Endothelial cell (in vitro differentiated cells): ENCODE measurements at regions not wholly inside any gene's neighbourhood (a gene's known extent, or its start where the extent isn't known, plus 50 kb on each side); places are given as distances from the start of the nearest gene placed in this dataset.
"Not testable (repeated sequence)": the region's sequence is repeated elsewhere in the genome, so short reads cannot be mapped to it uniquely, and the experiment has no call there.

Experiments used
- DNase-seq: peaks from one replicate; pipeline ENCODE4 v3.0.0; 2021; ENCODE audit warnings: low spot score
- H3K27ac Mint-ChIP-seq: one replicate; pipeline ENCODE4 v1.8.0; 2021; ENCODE audit warnings: mixed read lengths, inconsistent platforms; ENCODE audit not compliant: unreplicated experiment
- H3K27me3 Mint-ChIP-seq: one replicate; pipeline ENCODE4 v1.8.0; 2021; ENCODE audit warnings: mild to moderate bottlenecking, moderate library complexity, mixed read lengths, inconsistent platforms; ENCODE audit not compliant: unreplicated experiment
- H3K36me3 Mint-ChIP-seq: one replicate; pipeline ENCODE4 v1.8.0; 2021; ENCODE audit warnings: mild to moderate bottlenecking, low read depth, mixed read lengths, inconsistent platforms; ENCODE audit not compliant: unreplicated experiment
- H3K4me1 Mint-ChIP-seq: one replicate; pipeline ENCODE4 v1.8.0; 2021; ENCODE audit warnings: mild to moderate bottlenecking, mixed read lengths, inconsistent platforms; ENCODE audit not compliant: unreplicated experiment
- H3K4me3 Mint-ChIP-seq: one replicate; pipeline ENCODE4 v1.8.0; 2021; ENCODE audit warnings: mild to moderate bottlenecking, mixed read lengths, inconsistent platforms; ENCODE audit not compliant: unreplicated experiment
- H3K9me3 Mint-ChIP-seq: one replicate; pipeline ENCODE4 v1.8.0; 2021; ENCODE audit warnings: mixed read lengths, inconsistent platforms; ENCODE audit not compliant: unreplicated experiment
- TF ChIP-seq, protein P1 (sequence below): fragments of 200-600 bp; sonication (generic); IDR thresholded peaks from one replicate; pipeline ENCODE4 v1.5.0; 2021; ENCODE audit warnings: antibody characterized with exemption; ENCODE audit not compliant: unreplicated experiment

- peaks cover 2% of the 10 kb centered on the region for H3K27me3 Mint-ChIP-seq
- H3K27ac Mint-ChIP-seq: no peak overlapping the region
- TF ChIP-seq, protein P1, sequence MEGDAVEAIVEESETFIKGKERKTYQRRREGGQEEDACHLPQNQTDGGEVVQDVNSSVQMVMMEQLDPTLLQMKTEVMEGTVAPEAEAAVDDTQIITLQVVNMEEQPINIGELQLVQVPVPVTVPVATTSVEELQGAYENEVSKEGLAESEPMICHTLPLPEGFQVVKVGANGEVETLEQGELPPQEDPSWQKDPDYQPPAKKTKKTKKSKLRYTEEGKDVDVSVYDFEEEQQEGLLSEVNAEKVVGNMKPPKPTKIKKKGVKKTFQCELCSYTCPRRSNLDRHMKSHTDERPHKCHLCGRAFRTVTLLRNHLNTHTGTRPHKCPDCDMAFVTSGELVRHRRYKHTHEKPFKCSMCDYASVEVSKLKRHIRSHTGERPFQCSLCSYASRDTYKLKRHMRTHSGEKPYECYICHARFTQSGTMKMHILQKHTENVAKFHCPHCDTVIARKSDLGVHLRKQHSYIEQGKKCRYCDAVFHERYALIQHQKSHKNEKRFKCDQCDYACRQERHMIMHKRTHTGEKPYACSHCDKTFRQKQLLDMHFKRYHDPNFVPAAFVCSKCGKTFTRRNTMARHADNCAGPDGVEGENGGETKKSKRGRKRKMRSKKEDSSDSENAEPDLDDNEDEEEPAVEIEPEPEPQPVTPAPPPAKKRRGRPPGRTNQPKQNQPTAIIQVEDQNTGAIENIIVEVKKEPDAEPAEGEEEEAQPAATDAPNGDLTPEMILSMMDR: no peak
- no peak for DNase-seq
- no peaks in the 10 kb centered on the region for H3K9me3 Mint-ChIP-seq
- H3K36me3 Mint-ChIP-seq: no peaks in the 10 kb centered on the region
- H3K4me3 Mint-ChIP-seq: no peak overlapping the region
- H3K4me1 Mint-ChIP-seq: peaks cover 13% of the 10 kb centered on the region
These were observed 81.8 kb upstream of the ANKRD1 start for GRCh38 chr10:91002656-91003055.

- DNase-seq, H3K36me3 Mint-ChIP-seq, H3K27ac Mint-ChIP-seq, H3K27me3 Mint-ChIP-seq, H3K4me3 Mint-ChIP-seq, H3K9me3 Mint-ChIP-seq: not testable (repeated sequence)
- peaks cover 13% of the 10 kb centered on the region for H3K4me1 Mint-ChIP-seq
These were observed 82.5 kb upstream of the ANKRD1 start for GRCh38 chr10:91003379-91003778.

DNA sequence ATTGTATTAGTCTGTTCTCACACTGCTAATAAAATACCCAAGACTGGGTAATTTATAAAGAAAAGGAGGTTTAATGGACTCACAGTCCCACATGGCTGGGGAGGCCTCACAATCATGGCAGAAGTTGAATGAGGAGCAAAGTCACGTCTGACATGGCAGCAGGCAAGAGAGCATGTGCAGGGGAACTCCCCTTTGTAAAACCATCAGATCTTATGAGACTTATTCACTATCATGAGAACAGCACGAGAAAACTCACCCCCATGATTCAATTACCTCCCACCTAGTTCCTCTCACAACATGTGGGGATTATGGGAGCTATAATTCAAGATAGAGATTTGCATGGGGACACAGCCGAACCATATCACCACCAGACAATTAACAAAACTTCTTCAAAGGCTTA is 84.4 kb upstream of the ANKRD1 start:
- not testable (repeated sequence) for H3K27me3 Mint-ChIP-seq, H3K36me3 Mint-ChIP-seq, H3K9me3 Mint-ChIP-seq, H3K4me3 Mint-ChIP-seq, H3K27ac Mint-ChIP-seq, DNase-seq
- peaks cover 16% of the 10 kb centered on the region for H3K4me1 Mint-ChIP-seq

- peaks cover 16% of the 10 kb centered on the region for H3K4me1 Mint-ChIP-seq
- no peak overlapping the region for H3K4me3 Mint-ChIP-seq
- peaks cover 2% of the 10 kb centered on the region for H3K27me3 Mint-ChIP-seq
- no peaks in the 10 kb centered on the region for H3K9me3 Mint-ChIP-seq
- no peaks in the 10 kb centered on the region for H3K36me3 Mint-ChIP-seq
- TF ChIP-seq, protein P1: peak; percentile 96
- DNase-seq: peak; percentile 69
- no peak overlapping the region for H3K27ac Mint-ChIP-seq
These were observed 85.3 kb upstream of the ANKRD1 start for GRCh38 chr10:91006001-91006751.

GRCh38 chr10:91006752-91007346 is 86.0 kb upstream of the ANKRD1 start:
- no peak overlapping the region for H3K4me3 Mint-ChIP-seq
- H3K27ac Mint-ChIP-seq: no peak overlapping the region
- H3K9me3 Mint-ChIP-seq: no peaks in the 10 kb centered on the region
- H3K36me3 Mint-ChIP-seq: no peaks in the 10 kb centered on the region
- DNase-seq: no peak
- TF ChIP-seq, protein P1: no peak
- peaks cover 2% of the 10 kb centered on the region for H3K27me3 Mint-ChIP-seq
- peaks cover 16% of the 10 kb centered on the region for H3K4me1 Mint-ChIP-seq

DNA sequence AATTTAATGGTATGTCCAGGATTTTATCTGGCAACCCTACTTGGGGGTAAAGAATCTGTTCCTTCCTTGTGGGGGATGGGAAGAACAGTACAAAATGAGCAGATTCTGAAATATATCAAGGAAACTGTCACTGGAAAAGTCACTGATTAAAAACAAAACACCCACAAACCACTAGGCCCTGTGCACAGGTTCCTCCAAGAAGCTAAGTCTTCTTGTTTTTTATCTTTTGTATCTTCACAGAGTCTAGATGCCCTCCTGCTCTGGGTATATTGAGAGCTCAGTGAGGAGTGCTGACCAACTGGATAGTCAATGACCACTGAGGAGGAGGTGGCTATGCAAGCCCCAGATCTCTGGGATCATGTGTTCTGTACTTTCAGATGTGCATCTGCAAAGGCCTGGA is 86.8 kb upstream of the ANKRD1 start:
- Mint-ChIP-seq H3K4me1 (peaks cover 16% of the 10 kb centered on the region), H3K9me3 (no peaks in the 10 kb centered on the region), H3K36me3 (no peaks in the 10 kb centered on the region), H3K4me3 (no peak overlapping the region), H3K27ac (no peak overlapping the region), H3K27me3 (no peaks in the 10 kb centered on the region)
- TF ChIP-seq, protein P1: no peak
- DNase-seq: no peak
